ENCODE measurements at regions not wholly inside any gene's neighbourhood (a gene's known extent, or its start where the extent isn't known, plus 50 kb on each side); places are given as distances from the start of the nearest gene placed in this dataset.

GRCh38 chr5:20340126-20340525, 352.1 kb upstream of the CDH18 start:
- TF ChIP-seq EP300 (IDR thresholded peaks at IDR 0.05) (no peak), POLR2A (IDR thresholded peaks at IDR 0.05) (no peak), CTCF (IDR thresholded peaks at IDR 0.05) (no peak)
